HG03439 (cell line): ENCODE measurements at regions not wholly inside any gene's neighbourhood (a gene's known extent, or its start where the extent isn't known, plus 50 kb on each side); places are given as distances from the start of the nearest gene placed in this dataset.

Source experiments
- ATAC-seq: cut with Tn5 transposase; IDR thresholded peaks from one replicate; pipeline ENCODE4 v1.9.1; 2021; ENCODE audit warnings: mild to moderate bottlenecking, moderate library complexity; ENCODE audit not compliant: unreplicated experiment

GRCh38 chr16:17885659-17886207, 415.0 kb upstream of the XYLT1 start:
- ATAC-seq = no peak

- ATAC-seq = no peak
These were observed 407.1 kb upstream of the XYLT1 start for GRCh38 chr16:17877821-17878360.

- ATAC-seq = no peak
These were observed 396.2 kb upstream of the XYLT1 start for GRCh38 chr16:17866996-17867395.

GRCh38 chr16:17861981-17862479, 391.3 kb upstream of the XYLT1 start:
- ATAC-seq = no peak

GRCh38 chr16:17858061-17858460, 387.3 kb upstream of the XYLT1 start:
- no peak for ATAC-seq

- ATAC-seq = no peak
These were observed 383.2 kb upstream of the XYLT1 start for GRCh38 chr16:17853958-17854357.

GRCh38 chr16:17852977-17853702, 382.4 kb upstream of the XYLT1 start:
- no peak for ATAC-seq

- ATAC-seq = no peak
These were observed 380.0 kb upstream of the XYLT1 start for GRCh38 chr16:17850581-17851250.

GRCh38 chr16:17847234-17847795, 376.6 kb upstream of the XYLT1 start:
- ATAC-seq = no peak

- no peak for ATAC-seq
These were observed 375.3 kb upstream of the XYLT1 start for GRCh38 chr16:17846030-17846429.

- ATAC-seq = no peak
These were observed 374.3 kb upstream of the XYLT1 start for GRCh38 chr16:17845031-17845430.

GRCh38 chr16:17843905-17844304, 373.1 kb upstream of the XYLT1 start:
- ATAC-seq = no peak

GRCh38 chr16:17839907-17840306, 369.1 kb upstream of the XYLT1 start:
- no peak for ATAC-seq

GRCh38 chr16:17839272-17839671, 368.5 kb upstream of the XYLT1 start:
- ATAC-seq = no peak

- no peak for ATAC-seq
These were observed 366.3 kb upstream of the XYLT1 start for GRCh38 chr16:17836868-17837602.

GRCh38 chr16:17835118-17835876, 364.5 kb upstream of the XYLT1 start:
- no peak for ATAC-seq

- no peak for ATAC-seq
These were observed 362.0 kb upstream of the XYLT1 start for GRCh38 chr16:17832738-17833137.

- no peak for ATAC-seq
These were observed 360.6 kb upstream of the XYLT1 start for GRCh38 chr16:17831330-17831729.

- no peak for ATAC-seq
These were observed 359.9 kb upstream of the XYLT1 start for GRCh38 chr16:17830651-17831050.

GRCh38 chr16:17829811-17830210, 359.1 kb upstream of the XYLT1 start:
- no peak for ATAC-seq
